WTC11 (cell line): ENCODE measurements at regions not wholly inside any gene's neighbourhood (a gene's known extent, or its start where the extent isn't known, plus 50 kb on each side); places are given as distances from the start of the nearest gene placed in this dataset.
A peak's percentile ranks its signal among the peaks of the same experiment; 100 is the strongest.

Source experiments
- ATAC-seq: fragments of 200-7000 bp; cut with Tn5 transposase; 2 replicates; pipeline ENCODE4 v1.10.0; 2021; ENCODE audit warnings: mild to moderate bottlenecking, moderate library complexity
- CTCF ChIA-PET: fragments of 300-600 bp; sonication (Branson Sonifier 250); formaldehyde crosslinking; loops from one replicate; lab custom pipeline; 2021; ENCODE audit warnings: antibody characterized with exemption; lab: Charles Lee
- POLR2A ChIA-PET: fragments of 350-600 bp; sonication (Branson Sonifier 250); formaldehyde crosslinking; loops from one replicate; lab custom pipeline; 2021; ENCODE audit warnings: antibody characterized with exemption; lab: Charles Lee
- DNase-seq: peaks from one replicate; pipeline ENCODE4 v3.0.0; 2021; ENCODE audit warnings: low spot score
- H3K27ac Mint-ChIP-seq: 2 replicates; pipeline ENCODE4 v1.8.0; 2021; ENCODE audit warnings: mixed read lengths
- H3K27me3 Mint-ChIP-seq: 2 replicates; pipeline ENCODE4 v1.8.0; 2021; ENCODE audit warnings: low read depth, mild to moderate bottlenecking, moderate library complexity, mixed read lengths
- H3K36me3 Mint-ChIP-seq: 2 replicates; pipeline ENCODE4 v1.8.0; 2021; ENCODE audit warnings: mixed read lengths
- H3K4me1 Mint-ChIP-seq: 2 replicates; pipeline ENCODE4 v1.8.0; 2022; ENCODE audit warnings: mixed read lengths
- H3K4me3 Mint-ChIP-seq: 2 replicates; pipeline ENCODE4 v1.8.0; 2021; ENCODE audit warnings: mild to moderate bottlenecking, moderate library complexity, mixed read lengths
- H3K9me3 Mint-ChIP-seq: 2 replicates; pipeline ENCODE4 v1.8.0; 2021; ENCODE audit warnings: mixed read lengths
- ARID4B ChIP-seq: sonication (generic); formaldehyde crosslinking; IDR thresholded peaks from 2 replicates; pipeline ENCODE4 v1.8.0; 2023; ENCODE audit warnings: missing genetic modification reagents, mild to moderate bottlenecking, borderline replicate concordance
- FOXK1 ChIP-seq: sonication (generic); formaldehyde crosslinking; IDR thresholded peaks from 2 replicates; pipeline ENCODE4 v1.8.0; 2022; ENCODE audit warnings: mild to moderate bottlenecking, moderate library complexity, missing genetic modification reagents
- HMGXB4 ChIP-seq: sonication (generic); formaldehyde crosslinking; IDR thresholded peaks from 2 replicates; pipeline ENCODE4 v1.8.1; 2023; ENCODE audit warnings: mild to moderate bottlenecking, moderate library complexity, missing genetic modification reagents
- IRF2 ChIP-seq: sonication (generic); formaldehyde crosslinking; IDR thresholded peaks from 2 replicates; pipeline ENCODE4 v1.8.0; 2022; ENCODE audit warnings: low read depth, missing genetic modification reagents, borderline replicate concordance
- KAT7 ChIP-seq: sonication (generic); formaldehyde crosslinking; IDR thresholded peaks from 2 replicates; pipeline ENCODE4 v1.8.1; 2023; ENCODE audit warnings: missing genetic modification reagents, mild to moderate bottlenecking, borderline replicate concordance
- MXD4 ChIP-seq: fragments of 250-450 bp; sonication (Bioruptor Pico); IDR thresholded peaks from 2 replicates; pipeline ENCODE4 v1.8.0; 2021; ENCODE audit warnings: mild to moderate bottlenecking, moderate library complexity, borderline replicate concordance
- NFATC4 ChIP-seq: fragments of 250-450 bp; sonication (Bioruptor Pico); IDR thresholded peaks from 2 replicates; pipeline ENCODE4 v1.9.0; 2021; ENCODE audit warnings: mild to moderate bottlenecking
- NR1H2 ChIP-seq: sonication (generic); formaldehyde crosslinking; IDR thresholded peaks from 2 replicates; pipeline ENCODE4 v1.9.0; 2021; ENCODE audit warnings: mild to moderate bottlenecking, moderate library complexity, missing genetic modification reagents
- PRDM15 ChIP-seq: sonication (generic); formaldehyde crosslinking; IDR thresholded peaks from 2 replicates; pipeline ENCODE4 v1.8.0; 2022; ENCODE audit warnings: missing genetic modification reagents
- ZMAT4 ChIP-seq: fragments of 250-450 bp; sonication (Bioruptor Pico); IDR thresholded peaks from 2 replicates; pipeline ENCODE4 v1.9.0; 2021; ENCODE audit warnings: mild to moderate bottlenecking
- ZNF232 ChIP-seq: sonication (generic); formaldehyde crosslinking; IDR thresholded peaks from 2 replicates; pipeline ENCODE4 v1.8.0; 2022; ENCODE audit warnings: mild to moderate bottlenecking, missing genetic modification reagents
- ZNF396 ChIP-seq: fragments of 250-450 bp; sonication (Bioruptor Pico); IDR thresholded peaks from 2 replicates; pipeline ENCODE4 v1.8.0; 2021; ENCODE audit warnings: mild to moderate bottlenecking, moderate library complexity, borderline replicate concordance

GRCh38 chr4:136841526-136841925 lies 690.8 kb downstream of the PCDH18 start:
- DNase-seq, result no peak
- ChIA-PET POLR2A (no interaction called here), CTCF (no interaction called here)
- no peak overlapping the region for H3K27ac Mint-ChIP-seq
- H3K36me3 Mint-ChIP-seq, result peaks cover 26% of the 10 kb centered on the region
- no peak overlapping the region for H3K4me3 Mint-ChIP-seq
- H3K27me3 Mint-ChIP-seq, result no peaks in the 10 kb centered on the region
- no peak for TF ChIP-seq ZNF396 (CRISPR knock-in tag)
- TF ChIP-seq NFATC4 (CRISPR knock-in tag), result no peak
- TF ChIP-seq ZMAT4 (CRISPR knock-in tag), result no peak
- no peak for TF ChIP-seq FOXK1 (CRISPR knock-in tag)
- TF ChIP-seq PRDM15 (CRISPR knock-in tag), result no peak
- no peak for TF ChIP-seq NR1H2
- TF ChIP-seq ARID4B, result no peak
- no peak for TF ChIP-seq IRF2 (CRISPR knock-in tag)
- ATAC-seq, result no peak
- no peaks in the 10 kb centered on the region for H3K4me1 Mint-ChIP-seq
- H3K9me3 Mint-ChIP-seq, result peaks cover 43% of the 10 kb centered on the region

- H3K27ac Mint-ChIP-seq, result no peak overlapping the region
- DNase-seq (no peak), ATAC-seq (no peak)
- H3K27me3 Mint-ChIP-seq, result no peaks in the 10 kb centered on the region
- no peaks in the 10 kb centered on the region for H3K4me1 Mint-ChIP-seq
- peaks cover 8% of the 10 kb centered on the region for H3K36me3 Mint-ChIP-seq
- no peak overlapping the region for H3K4me3 Mint-ChIP-seq
- peaks cover 15% of the 10 kb centered on the region for H3K9me3 Mint-ChIP-seq
- POLR2A ChIA-PET, result no interaction called here
- no peak for TF ChIP-seq ZNF232 (CRISPR knock-in tag)
- no peak for TF ChIP-seq MXD4 (CRISPR knock-in tag)
- TF ChIP-seq, all 79 proteins: peak for 0
- CTCF ChIA-PET, result no interaction called here
Observed at GRCh38 chr4:136838607-136839006, 693.7 kb downstream of the PCDH18 start.

- TF ChIP-seq HMGXB4 (CRISPR knock-in tag), result no peak
- TF ChIP-seq KAT7 (CRISPR knock-in tag), result no peak
- ATAC-seq, result peak; percentile 89
- peak; percentile 41 for DNase-seq
- peaks cover 4% of the 10 kb centered on the region for H3K9me3 Mint-ChIP-seq
- no peaks in the 10 kb centered on the region for H3K27me3 Mint-ChIP-seq
- POLR2A ChIA-PET, result no interaction called here
- CTCF ChIA-PET, result interaction anchor here (0.6 to 1.4 kb wide), 2 partner anchors 33 to 165 kb away, joined by 4 to 10 read pairs; no protein-coding TSS in a partner anchor
- no peak overlapping the region for H3K4me3 Mint-ChIP-seq
- no peaks in the 10 kb centered on the region for H3K4me1 Mint-ChIP-seq
- H3K36me3 Mint-ChIP-seq, result no peaks in the 10 kb centered on the region
- H3K27ac Mint-ChIP-seq, result no peak overlapping the region
Observed at GRCh38 chr4:136831553-136831952, 700.7 kb downstream of the PCDH18 start.
